A673 (cell line): ENCODE measurements at regions not wholly inside any gene's neighbourhood (a gene's known extent, or its start where the extent isn't known, plus 50 kb on each side); places are given as distances from the start of the nearest gene placed in this dataset.

Experiments used
- EZH2 ChIP-seq: fragments of 200-600 bp; sonication (generic); IDR thresholded peaks from 2 replicates; pipeline ENCODE4 v1.6.1; 2017; ENCODE audit warnings: borderline replicate concordance, low read depth, mild to moderate bottlenecking, mixed read lengths, antibody characterized with exemption, low read length; ENCODE audit not compliant: poor library complexity, severe bottlenecking
- TF ChIP-seq, protein P1 (sequence below): fragments of 300-800, 200-600 bp; sonication (generic); conservative IDR thresholded peaks from 2 replicates; pipeline ENCODE4 v1.5.1; 2017; ENCODE audit warnings: low read depth, mild to moderate bottlenecking, antibody characterized with exemption, low read length, moderate library complexity, mixed read lengths

- no peak for TF ChIP-seq EZH2
- TF ChIP-seq, protein P1, sequence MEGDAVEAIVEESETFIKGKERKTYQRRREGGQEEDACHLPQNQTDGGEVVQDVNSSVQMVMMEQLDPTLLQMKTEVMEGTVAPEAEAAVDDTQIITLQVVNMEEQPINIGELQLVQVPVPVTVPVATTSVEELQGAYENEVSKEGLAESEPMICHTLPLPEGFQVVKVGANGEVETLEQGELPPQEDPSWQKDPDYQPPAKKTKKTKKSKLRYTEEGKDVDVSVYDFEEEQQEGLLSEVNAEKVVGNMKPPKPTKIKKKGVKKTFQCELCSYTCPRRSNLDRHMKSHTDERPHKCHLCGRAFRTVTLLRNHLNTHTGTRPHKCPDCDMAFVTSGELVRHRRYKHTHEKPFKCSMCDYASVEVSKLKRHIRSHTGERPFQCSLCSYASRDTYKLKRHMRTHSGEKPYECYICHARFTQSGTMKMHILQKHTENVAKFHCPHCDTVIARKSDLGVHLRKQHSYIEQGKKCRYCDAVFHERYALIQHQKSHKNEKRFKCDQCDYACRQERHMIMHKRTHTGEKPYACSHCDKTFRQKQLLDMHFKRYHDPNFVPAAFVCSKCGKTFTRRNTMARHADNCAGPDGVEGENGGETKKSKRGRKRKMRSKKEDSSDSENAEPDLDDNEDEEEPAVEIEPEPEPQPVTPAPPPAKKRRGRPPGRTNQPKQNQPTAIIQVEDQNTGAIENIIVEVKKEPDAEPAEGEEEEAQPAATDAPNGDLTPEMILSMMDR: no peak
Measured at GRCh38 chr11:22476589-22476988, 138.4 kb downstream of the SLC17A6 start.
